Activated naive CD4-positive, alpha-beta T cell (primary cell): ENCODE measurements at regions not wholly inside any gene's neighbourhood (a gene's known extent, or its start where the extent isn't known, plus 50 kb on each side); places are given as distances from the start of the nearest gene placed in this dataset.
"Not testable (repeated sequence)": the region's sequence is repeated elsewhere in the genome, so short reads cannot be mapped to it uniquely, and the experiment has no call there.

Source experiments
- DNase-seq, 4 experiments: peaks; one replicate each; lab custom pipeline; 2025; lab: John Stamatoyannopoulos, UW

DNA sequence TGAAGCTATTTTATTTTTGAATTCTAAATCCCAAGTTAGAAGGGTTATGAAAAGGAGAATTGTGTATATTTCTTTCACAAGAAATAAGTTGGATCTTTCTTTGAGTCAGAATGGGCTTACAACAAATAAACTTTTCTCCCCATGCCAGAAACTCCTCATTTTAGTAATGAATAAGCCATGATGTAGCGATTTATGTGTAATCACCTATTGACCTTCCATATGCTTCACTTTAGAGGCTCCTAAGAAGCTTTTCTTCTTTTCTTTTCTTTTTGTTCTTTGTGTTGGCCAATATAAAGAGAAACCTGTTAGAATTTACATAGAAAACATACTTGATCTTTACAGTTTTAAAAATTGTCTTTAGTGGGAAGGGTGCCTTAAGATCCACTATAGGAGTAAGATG is 370.2 kb downstream of the UTRN start:
- DNase-seq: no peak

DNA sequence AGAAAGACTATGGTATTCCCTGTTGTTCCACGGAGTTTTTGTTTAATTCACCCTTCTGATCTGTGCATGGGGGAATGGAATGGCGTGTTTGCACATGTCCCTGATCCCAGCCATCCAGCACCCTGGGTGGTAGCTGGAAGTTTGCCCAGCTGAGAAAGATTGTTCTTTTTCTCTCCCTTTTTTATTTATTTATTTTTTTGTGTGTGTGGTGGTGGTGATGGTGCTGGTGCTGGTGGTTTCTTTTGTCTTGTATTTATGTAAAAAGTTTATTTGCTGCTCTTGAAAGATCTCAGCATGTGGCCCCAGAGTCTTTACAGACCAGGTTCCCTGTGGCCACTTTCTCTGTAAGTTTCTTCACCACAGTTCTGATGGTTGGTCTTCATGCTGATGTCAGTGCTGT is 372.6 kb downstream of the UTRN start:
- no peak for DNase-seq

DNA sequence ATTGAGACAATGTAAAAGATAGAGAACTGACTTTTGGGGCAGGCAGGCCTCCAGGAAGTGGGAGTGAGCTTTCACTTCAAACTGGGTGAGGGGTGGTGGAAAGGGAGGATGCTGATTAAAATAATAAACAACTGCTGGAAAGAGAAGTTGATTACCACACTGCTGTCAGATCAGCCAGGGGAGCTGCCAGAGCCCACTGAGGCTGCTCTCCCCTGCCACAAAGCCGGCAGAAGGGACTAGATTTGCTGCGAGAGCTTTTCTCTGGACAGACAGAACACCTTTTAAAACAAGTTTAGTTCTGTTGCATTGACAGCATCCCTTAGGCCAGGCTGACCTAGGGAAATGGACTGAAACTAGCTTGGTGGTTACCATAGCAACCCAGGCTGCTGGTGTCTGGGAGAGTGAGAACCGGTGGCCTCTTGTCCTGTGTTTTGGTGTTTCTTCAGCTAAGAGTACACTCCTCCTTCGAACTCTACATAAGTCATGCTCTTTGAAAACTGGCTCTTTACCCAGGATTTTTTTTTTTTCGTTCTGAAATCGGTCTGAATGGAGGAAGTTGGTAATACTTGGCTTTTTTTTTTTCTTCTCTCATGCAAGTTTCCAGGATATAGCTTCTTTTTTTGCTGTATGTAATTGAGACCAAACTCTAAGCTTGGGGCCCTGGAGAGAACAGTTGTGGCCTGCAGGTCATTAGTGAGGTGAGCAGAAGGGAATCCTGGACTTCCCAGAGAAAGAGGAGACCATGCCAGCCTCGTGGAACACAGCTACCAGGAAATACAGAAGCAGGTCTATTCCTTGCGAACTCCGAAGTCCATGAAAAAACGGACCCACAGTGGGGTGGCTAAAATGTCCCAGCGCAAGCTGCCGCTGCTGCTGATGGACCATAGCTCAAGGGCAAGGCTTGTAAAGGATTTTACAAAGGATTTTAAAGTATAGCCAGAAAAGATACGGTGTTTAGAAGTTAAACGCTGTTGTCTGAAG is 374.4 kb downstream of the UTRN start:
- DNase-seq: no peak

DNA sequence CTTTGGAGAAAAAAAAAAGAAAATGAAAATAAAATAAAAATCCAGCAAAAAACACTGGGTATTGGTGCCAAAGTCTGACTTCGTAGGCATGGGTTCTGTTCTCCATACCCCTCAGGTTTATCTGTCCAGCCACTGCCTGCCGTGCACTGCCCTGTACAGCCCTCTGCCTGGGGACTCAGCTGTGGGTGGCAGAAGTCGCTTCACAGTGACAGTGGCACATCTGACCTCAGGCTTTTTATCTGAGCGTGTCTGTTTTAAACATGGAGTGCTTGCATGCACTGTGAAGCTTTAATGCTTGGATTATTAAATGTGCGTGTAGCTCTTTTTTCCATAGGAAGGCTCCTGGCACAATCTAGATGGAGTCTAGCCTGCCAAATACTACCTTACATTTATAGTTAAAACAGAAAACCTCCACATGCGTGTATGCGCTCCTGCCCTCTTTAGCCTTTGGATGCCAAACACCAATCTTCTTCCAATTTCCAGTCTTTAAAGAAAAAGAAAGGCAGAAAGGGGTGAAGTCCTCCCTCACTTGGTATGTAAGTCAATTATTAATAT is 375.5 kb downstream of the UTRN start:
- no peak for DNase-seq

DNA sequence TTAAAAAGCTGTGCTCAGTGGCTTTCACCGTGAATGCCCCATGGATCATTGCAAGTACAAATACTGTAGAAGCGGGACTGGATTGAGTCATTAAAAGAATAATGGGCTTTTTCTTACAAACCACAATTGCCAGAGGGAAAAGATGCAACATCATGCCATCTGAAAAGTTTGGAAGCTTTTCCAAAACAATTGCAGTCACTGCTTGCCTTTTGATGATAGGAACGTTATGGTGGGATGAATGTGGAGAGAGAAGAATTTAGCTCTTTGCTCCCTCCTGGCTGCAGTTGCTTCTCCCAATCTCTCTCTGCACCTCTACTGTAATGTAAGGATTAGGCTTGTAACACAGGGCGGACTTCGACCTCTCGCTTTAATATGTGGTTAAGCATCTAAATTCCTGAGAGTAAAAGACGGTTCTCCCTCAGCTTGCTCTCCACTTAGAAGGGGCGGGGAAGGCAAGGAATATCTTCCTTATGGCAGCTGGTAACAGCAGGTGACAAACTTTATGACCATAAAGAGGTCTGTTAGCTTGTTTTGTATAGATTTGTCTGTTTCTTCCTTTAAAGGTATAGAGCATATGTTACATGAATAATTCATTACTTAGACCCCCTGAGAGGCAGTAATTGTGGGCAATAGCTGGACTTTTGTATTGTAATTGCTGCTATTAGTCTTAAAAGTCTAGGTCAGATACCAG is 376.1 kb downstream of the UTRN start:
- DNase-seq: no peak

DNA sequence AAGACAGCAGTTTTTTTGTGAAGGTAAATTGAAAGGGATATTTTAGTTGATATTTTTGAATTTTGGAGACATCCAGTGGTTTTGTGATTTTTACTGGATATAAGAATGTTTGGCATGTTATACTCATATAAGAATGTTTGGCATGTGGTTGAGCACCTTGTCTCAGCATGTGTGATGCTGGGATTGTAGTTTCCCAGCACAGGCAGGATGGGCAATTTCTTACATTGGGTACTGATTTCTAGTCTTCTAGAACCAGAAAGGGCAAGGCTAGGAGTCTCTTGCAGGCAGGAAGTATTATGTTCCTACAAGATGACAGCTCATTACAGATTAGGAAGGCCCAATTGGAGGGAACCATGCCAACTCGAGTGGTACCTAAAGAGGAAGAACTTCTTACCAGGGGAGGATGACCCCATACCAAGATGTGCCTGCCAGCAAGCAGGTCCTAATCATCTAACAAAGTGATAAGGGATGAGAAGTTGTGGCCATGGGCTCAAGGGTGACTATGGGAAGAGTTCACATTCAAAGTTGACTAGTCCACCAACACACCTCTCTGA is 377.8 kb downstream of the UTRN start:
- no peak for DNase-seq

DNA sequence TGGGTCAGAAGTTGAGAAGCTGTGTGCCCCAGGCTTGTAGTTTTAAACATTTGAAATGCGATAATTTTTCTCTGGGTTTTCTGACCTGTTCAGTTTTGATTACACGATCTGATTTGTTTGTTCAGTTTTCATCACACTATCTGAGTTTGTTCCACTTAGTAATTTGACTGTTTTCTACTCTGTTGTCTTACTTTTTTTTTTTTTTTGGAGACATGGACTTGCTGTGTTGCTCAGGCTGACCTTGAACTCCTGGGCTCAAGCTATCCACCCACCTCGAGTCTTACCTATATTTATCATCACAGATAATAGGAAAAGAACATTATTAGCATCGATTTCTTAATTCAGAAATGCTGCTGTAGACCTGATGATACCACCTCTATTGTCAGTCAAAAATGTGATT is 379.1 kb downstream of the UTRN start:
- DNase-seq: no peak

DNA sequence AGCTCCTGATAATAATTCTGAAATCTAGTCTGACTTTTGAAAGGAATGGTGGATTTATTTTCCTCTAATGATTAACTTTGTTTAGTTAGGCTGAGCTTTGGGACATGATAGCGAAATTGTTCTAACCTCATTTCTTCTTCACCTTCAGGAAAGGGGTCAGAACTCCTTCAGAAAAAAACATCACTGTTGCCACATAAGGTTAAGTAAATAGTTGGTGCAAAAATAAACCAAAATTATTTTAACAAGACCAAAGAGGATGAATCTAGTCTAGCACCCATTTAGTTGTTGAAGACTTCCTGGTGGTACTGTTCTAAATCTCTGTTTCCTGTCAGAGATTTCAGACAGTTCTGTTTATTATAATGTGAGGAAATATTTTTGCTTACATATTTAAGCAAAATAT is 379.8 kb downstream of the UTRN start:
- no peak for DNase-seq

DNA sequence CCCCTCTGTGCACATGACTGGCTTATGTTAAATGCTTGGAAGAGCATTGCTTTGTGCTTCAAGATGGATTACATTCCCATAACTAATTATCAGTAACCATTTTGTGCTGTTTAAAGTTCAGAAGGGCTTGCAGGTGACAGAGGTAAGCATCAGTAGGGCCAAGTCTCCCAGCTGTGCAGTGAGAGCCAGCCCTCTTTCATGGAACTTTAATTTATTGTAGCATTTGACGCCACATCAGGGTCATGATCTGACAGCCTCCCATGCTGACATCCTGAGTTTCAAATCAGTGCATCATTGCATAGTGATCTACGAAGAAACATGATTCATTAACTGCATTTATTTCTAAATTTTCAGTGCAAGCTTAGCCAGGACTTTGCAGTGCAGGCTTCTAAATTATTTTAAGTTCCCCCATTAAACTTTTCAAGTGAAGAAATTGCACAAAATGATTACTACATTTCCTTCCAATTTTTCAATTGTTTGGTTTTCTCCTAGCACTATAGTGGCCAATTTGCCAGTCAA is 380.9 kb downstream of the UTRN start:
- DNase-seq: no peak

DNA sequence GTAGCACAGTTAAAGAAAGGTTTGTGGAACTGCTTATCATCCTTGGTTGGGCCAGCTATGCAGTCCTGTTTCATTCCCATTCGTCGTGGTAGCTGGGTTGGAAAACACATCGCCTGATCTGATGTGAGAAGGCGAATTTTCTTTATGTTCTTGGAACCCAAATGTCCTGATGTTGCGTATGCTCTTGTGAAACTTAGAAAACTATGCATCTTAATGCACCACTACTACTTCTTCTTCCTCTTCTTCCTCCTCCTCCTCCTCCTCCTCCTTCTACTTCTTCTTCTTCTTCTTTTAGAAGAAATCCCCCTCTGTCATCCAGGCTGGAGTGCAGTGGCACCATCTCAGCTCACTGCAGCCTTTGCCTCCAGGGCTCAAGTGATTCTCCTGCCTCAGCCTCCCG is 381.6 kb downstream of the UTRN start:
- no peak for DNase-seq

DNA sequence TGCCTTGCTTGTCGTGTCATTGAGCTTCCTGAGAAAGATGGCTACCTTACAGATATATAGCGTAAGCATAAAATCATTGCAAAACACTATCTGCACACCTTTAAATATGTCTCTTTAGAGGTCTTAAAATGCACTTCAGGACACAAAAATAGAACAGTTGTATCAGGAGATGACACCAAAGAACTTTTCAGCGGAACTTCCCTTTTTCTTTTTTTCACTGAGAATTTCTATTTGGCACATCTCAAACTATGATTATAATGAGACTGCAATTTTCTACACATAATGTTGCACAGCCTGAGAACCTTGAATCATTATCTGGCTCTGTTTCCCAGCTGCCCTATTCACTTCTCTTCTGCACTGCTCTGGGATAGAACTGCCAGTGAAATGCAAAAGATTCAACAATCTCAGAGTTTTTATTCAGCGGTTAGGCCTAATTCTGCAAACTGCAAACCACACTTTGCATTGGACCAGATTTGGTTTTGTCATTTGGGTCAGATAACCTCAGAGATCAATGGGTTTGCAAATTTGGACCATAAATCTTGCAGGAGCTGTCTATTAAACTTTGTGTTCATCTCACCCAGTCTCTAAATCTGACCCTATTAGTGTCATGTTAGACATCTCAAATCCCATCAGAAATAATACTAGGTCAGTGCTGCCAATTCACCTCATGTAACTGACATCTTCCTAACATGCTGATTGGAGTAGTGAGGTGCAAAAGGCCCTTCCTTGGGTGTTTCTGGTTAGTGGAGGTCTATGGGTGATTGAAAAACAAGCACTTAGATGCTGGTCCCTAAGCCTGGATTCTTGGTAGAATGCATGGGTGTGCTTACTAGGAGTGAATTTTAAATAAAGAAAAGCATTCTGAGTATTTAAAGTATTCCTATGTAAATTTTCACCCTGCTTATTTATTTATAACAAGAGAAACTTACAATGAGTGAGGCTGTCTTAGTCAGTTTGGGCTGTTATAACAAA is 382.7 kb downstream of the UTRN start:
- DNase-seq: no peak

DNA sequence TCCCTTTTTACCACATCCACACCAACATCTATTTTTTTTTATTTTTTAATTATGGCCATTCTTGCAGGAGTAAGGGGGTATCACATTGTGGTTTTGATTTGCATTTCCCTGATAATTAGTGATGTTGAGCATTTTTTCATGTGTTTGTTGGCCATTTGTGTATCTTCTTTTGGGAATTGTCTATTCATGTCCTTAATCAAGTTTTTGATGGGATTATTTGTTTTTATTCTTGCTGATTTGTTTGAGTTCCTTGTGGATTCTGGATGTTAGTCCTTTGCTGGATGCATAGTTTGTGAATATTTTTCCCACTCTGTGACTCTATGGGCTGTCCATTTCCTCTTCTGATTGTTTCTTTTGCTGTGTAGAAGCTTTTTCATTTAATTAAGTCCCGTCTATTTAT is 385.1 kb downstream of the UTRN start:
- DNase-seq: not testable (repeated sequence)

DNA sequence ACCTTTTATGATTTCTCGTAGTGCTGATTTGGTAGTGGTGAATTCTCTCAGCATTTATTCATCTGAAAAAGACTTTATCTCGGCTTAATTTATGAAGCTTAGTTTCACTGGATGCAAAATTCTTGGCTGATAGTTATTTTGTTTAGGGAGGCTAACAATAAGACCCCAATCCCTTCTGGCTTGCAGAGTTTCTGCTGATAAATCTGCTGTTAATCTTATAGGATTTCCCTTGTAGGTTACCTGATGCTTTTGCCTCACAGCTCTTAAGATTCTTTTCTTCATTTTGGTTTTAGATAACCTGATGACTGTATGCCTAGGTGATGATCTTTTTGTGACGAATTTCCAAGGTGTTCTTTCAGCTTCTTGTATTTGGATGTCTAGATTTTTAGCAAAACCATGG is 388.7 kb downstream of the UTRN start:
- no peak for DNase-seq

DNA sequence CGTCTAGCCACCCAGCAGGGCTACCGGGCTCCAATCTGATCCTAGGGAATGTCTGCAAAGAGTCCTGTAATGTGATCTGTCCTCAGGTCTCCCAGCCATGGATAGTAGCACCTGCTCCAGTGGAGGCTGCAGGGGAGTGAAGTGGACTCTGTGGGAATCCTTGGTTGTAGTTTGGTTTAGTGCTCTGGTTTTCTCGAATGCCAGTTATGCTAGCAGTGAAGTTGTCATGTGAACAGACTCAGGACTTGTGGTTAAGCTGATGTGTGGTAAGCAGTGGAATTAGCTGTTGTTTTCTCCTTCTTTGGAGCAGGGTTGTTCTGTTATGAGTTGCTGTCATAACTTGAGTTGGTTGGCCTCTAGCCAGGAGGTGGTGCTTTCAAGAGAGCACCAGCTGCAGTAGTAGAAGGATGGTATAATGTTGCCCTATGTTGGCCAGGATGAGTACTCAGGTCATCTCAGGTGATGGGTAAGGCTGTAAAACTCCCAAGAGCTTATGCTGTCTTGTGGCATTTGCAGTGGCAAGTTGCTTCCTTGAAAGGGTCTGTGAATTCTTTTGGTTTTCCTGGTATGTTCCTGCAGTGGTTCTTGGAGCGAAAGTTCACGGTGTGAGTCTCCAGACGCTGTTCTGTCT is 390.2 kb downstream of the UTRN start:
- no peak for DNase-seq

DNA sequence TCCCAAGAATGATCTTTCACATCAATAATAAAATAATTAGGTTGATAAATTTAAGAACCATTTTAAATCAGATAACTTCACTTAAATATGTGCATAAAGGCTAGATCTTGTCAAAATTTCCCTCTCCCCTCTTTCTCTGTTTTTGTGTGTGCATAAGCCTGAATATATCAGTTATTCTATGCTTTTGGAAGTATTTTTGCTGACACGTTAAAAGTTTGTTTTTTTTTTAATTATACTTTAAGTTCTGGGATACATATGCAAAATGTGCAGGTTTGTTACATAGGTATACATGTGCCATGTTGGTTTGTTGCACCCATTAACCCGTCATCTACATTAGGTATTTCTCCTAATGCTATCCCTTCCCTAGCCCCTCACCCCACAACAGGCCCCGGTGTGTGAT is 391.2 kb downstream of the UTRN start:
- DNase-seq: not testable (repeated sequence)

DNA sequence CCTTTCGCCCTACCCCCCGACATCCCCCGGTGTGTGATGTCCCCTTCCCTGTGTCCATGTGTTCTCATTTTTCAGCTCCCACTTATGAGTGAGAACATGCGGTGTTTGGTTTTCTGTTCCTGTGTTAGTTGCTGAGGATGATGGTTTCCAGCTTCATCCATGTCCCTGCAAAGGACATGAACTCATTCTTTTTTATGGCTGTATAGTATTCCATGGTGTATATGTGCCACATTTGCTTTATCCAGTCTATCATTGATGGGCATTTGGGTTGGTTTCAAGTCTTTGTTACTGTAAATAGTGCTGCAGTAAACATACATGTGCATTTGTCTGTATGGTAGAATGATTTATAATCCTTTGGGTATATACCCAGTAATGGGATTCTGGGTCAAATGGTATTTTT is 392.1 kb downstream of the UTRN start:
- not testable (repeated sequence) for DNase-seq

DNA sequence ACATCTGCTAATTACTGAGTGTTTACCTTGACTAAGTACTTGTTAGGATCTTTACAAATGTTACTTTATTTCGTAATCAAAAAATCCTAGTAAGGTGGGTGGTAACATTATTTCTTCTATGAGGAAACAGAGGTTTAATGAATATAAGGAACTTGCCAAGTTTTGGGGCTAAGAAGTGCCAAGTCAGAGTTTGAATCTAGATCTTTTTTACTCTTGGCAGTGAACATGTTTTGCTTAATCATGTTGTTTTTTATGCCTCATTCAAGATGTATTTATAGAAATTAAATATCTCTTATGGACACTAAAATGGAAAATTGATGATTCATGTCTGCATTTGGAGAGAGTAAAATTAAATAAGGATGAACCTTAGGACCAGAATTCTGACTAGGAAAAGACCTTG is 393.7 kb downstream of the UTRN start:
- no peak for DNase-seq

DNA sequence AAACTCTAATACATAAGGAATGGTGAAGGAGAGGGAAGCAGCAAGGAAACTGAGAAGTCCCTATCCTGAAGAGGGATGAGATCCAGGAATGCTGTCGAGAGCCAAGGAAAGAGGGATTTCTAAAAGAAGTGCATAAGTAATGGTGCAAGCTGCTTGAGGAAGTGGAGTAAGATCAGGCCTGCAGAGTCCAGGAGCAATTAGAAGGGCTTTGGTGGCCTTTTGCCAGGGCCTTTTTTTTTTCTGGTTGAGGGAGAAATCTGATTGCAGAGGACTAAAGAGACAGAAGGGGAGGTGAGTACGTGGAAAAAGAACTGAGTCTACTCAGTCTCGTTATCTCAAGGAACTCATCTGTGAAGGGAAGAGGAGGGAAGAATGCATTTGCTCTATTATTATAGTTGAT is 396.2 kb downstream of the UTRN start:
- no peak for DNase-seq

DNA sequence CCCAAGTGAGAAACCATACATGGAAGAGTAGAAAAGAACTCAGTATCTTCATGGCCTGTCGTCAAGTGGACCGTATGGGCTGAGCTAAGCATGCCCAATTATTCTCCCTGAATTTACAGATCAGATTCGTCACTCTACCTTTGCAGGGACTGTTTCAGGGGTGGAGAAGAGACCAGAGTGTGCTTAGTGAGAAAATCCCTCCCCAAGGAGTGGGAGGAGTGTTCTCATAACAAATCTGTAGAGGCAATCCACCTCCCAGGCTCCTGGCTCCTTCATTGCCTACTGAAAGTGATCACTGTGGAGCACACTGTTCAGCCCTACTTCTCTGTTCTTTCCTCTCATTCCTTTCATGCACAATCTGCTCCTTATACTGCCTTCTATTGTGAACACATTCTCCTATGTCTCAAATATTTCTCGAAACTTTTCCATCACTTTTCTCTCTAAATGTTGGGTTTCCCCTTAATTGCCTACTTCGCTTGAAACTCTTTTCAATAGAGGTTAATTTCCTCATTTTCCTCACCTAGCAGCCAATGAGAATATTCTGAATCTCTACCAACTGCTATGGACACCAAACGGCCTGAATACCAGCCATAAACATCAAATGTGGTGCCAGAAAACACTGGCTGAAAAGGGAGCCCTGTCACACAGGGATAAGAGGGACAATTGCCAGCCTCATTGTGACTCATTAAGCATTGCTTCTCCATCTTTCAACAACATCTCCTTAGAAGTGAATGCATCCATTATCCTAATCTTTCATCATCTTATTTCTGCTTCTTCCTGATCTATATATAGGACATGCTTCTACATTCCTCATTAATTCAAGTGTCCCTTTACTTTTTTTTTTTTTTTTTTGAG is 398.3 kb downstream of the UTRN start:
- DNase-seq: no peak

DNA sequence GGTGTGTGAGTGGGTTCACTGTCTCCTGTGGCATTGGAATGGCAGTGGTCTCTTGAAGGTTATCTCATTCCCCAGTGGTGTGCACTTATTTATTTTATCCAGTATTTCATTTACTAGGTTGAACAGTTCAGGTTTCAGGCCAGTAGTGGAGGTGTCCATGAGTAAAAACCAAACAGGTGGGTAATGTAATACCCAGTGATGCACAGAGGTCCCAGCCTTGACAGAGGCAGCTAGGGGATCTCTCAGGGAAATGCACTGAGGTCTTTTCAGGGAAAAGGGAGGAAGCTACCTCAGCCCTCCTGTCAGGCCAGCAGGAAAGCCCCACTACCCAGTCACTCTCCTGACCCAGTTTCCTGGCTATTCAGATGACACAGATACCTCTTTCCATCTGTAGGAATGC is 403.6 kb downstream of the UTRN start:
- no peak for DNase-seq
